Mesendoderm (in vitro differentiated cells): ENCODE measurements at regions not wholly inside any gene's neighbourhood (a gene's known extent, or its start where the extent isn't known, plus 50 kb on each side); places are given as distances from the start of the nearest gene placed in this dataset.
A peak's percentile ranks its signal among the peaks of the same experiment; 100 is the strongest.

Experiments used
- DNase-seq: peaks from one replicate; pipeline ENCODE4 v3.0.0; 2013
- H2AK5ac ChIP-seq: 2 replicates; pipeline ENCODE4 v1.6.1; 2013; ENCODE audit warnings: low read length, inconsistent platforms
- H2BK120ac ChIP-seq: 2 replicates; pipeline ENCODE4 v1.6.1; 2013; ENCODE audit warnings: low read depth, mild to moderate bottlenecking, low read length, moderate library complexity, mixed read lengths
- H2BK15ac ChIP-seq: replicated peaks from 2 replicates; pipeline ENCODE4 v1.6.1; 2013; ENCODE audit warnings: low read depth, mild to moderate bottlenecking, moderate library complexity
- H2BK5ac ChIP-seq: 2 replicates; pipeline ENCODE4 v1.6.1; 2013; ENCODE audit warnings: low read length, inconsistent platforms
- H3K18ac ChIP-seq: 2 replicates; pipeline ENCODE4 v1.6.1; 2013; ENCODE audit warnings: mild to moderate bottlenecking, low read length, mixed read lengths
- H3K23ac ChIP-seq: one replicate; pipeline ENCODE4 v1.6.1; 2013; ENCODE audit warnings: low read length
- H3K27ac ChIP-seq: 2 replicates; pipeline ENCODE4 v1.5.1; 2013; ENCODE audit warnings: low read depth, mild to moderate bottlenecking, inconsistent platforms, low read length, moderate library complexity
- H3K27me3 ChIP-seq: 2 replicates; pipeline ENCODE4 v1.6.1; 2013; ENCODE audit warnings: low read length, control low read depth, mild to moderate bottlenecking, inconsistent platforms; ENCODE audit not compliant: insufficient read depth, poor library complexity
- H3K36me3 ChIP-seq: 2 replicates; pipeline ENCODE4 v1.6.1; 2013; ENCODE audit warnings: low read length, inconsistent platforms; ENCODE audit not compliant: control insufficient read depth, insufficient read depth
- H3K4ac ChIP-seq: one replicate; pipeline ENCODE4 v1.6.1; 2013; ENCODE audit warnings: low read depth, mild to moderate bottlenecking, low read length, moderate library complexity
- H3K4me1 ChIP-seq: 2 replicates; pipeline ENCODE4 v1.6.1; 2013; ENCODE audit warnings: low read depth, low read length, inconsistent platforms; ENCODE audit not compliant: control insufficient read depth
- H3K4me2 ChIP-seq: 2 replicates; pipeline ENCODE4 v1.6.1; 2013; ENCODE audit warnings: low read length
- H3K4me3 ChIP-seq: 2 replicates; pipeline ENCODE4 v1.5.1; 2013; ENCODE audit warnings: mild to moderate bottlenecking, low read length
- H3K56ac ChIP-seq: one replicate; pipeline ENCODE4 v1.6.1; 2013; ENCODE audit warnings: low read length
- H3K79me1 ChIP-seq: 2 replicates; pipeline ENCODE4 v1.6.1; 2013; ENCODE audit warnings: low read length, inconsistent platforms
- H3K79me2 ChIP-seq: 2 replicates; pipeline ENCODE4 v1.6.1; 2013; ENCODE audit warnings: mild to moderate bottlenecking, low read length; ENCODE audit not compliant: control insufficient read depth, insufficient read depth
- H3K9ac ChIP-seq: 2 replicates; pipeline ENCODE4 v1.6.1; 2013; ENCODE audit warnings: low read length, inconsistent platforms
- H4K5ac ChIP-seq: one replicate; pipeline ENCODE4 v1.6.1; 2013; ENCODE audit warnings: low read length
- H4K8ac ChIP-seq: one replicate; pipeline ENCODE4 v1.6.1; 2013; ENCODE audit warnings: low read depth, mild to moderate bottlenecking, control low read depth, low read length, moderate library complexity
- WGBS: extraction: QIAGEN DNeasy Blood & Tissue Kit; methylation state at CpG from one replicate; pipeline ENCODE4 v1.1.7; 2013; ENCODE audit warnings: low lambda C conversion rate, missing lambda C conversion rate; ENCODE audit not compliant: insufficient coverage; ENCODE audit errors: extremely low coverage; 5-methylcytosine and 5-hydroxymethylcytosine counted together

GRCh38 chr16:48999044-48999443 lies 282.6 kb downstream of the CBLN1 start:
- Histone ChIP-seq H2BK120ac (no peak overlapping the region), H3K79me1 (no peaks in the 10 kb centered on the region), H3K4me2 (no peak overlapping the region), H3K4me3 (no peak overlapping the region), H3K27ac (no peak overlapping the region), H3K23ac (no peak overlapping the region), H3K4me1 (peaks cover 2% of the 10 kb centered on the region), H3K9ac (no peak overlapping the region), H3K4ac (no peak overlapping the region), H2BK5ac (no peak overlapping the region), H4K8ac (no peak overlapping the region), H3K36me3 (no peaks in the 10 kb centered on the region), H3K27me3 (no peaks in the 10 kb centered on the region), H3K79me2 (no peaks in the 10 kb centered on the region), H3K56ac (no peak overlapping the region), H2AK5ac (no peak overlapping the region), H4K5ac (no peak overlapping the region), H2BK15ac (no peak overlapping the region), H3K18ac (no peak overlapping the region)
- no CpG with 5 or more reads among the region's 6 CpGs for WGBS
- peak; percentile 40 for DNase-seq

- Histone ChIP-seq H2AK5ac (no peak overlapping the region), H2BK5ac (no peak overlapping the region), H3K23ac (no peak overlapping the region), H3K4me1 (peaks cover 2% of the 10 kb centered on the region), H2BK15ac (no peak overlapping the region), H3K4me2 (no peak overlapping the region), H3K4me3 (no peak overlapping the region), H3K9ac (no peak overlapping the region), H3K27me3 (no peaks in the 10 kb centered on the region), H2BK120ac (no peak overlapping the region), H3K27ac (no peak overlapping the region), H3K36me3 (no peaks in the 10 kb centered on the region), H3K18ac (no peak overlapping the region), H3K79me2 (no peaks in the 10 kb centered on the region), H4K8ac (no peak overlapping the region), H3K79me1 (no peaks in the 10 kb centered on the region), H4K5ac (no peak overlapping the region), H3K4ac (no peak overlapping the region), H3K56ac (no peak overlapping the region)
- WGBS: no CpG with 5 or more reads among the region's 3 CpGs
- no peak for DNase-seq
Measured at GRCh38 chr16:48997946-48998345, 283.7 kb downstream of the CBLN1 start.

GRCh38 chr16:48997081-48997615 lies 284.5 kb downstream of the CBLN1 start:
- no CpG with 5 or more reads among the region's 8 CpGs for WGBS
- Histone ChIP-seq H3K23ac (no peak overlapping the region), H3K4ac (no peak overlapping the region), H3K18ac (no peak overlapping the region), H3K4me2 (no peak overlapping the region), H3K9ac (no peak overlapping the region), H3K56ac (no peak overlapping the region), H3K27me3 (no peaks in the 10 kb centered on the region), H3K4me1 (peaks cover 2% of the 10 kb centered on the region), H4K8ac (no peak overlapping the region), H3K79me2 (no peaks in the 10 kb centered on the region), H2BK15ac (no peak overlapping the region), H2BK5ac (no peak overlapping the region), H3K36me3 (no peaks in the 10 kb centered on the region), H2BK120ac (no peak overlapping the region), H3K79me1 (no peaks in the 10 kb centered on the region), H3K27ac (no peak overlapping the region), H2AK5ac (no peak overlapping the region), H3K4me3 (no peak overlapping the region), H4K5ac (no peak overlapping the region)
- no peak for DNase-seq

- WGBS: no CpG with 5 or more reads among the region's 2 CpGs
Measured at GRCh38 chr16:48978501-48978900, 303.1 kb downstream of the CBLN1 start.

GRCh38 chr16:48972236-48972635 lies 309.4 kb downstream of the CBLN1 start:
- Histone ChIP-seq H3K23ac (no peak overlapping the region), H3K4ac (no peak overlapping the region), H2BK120ac (no peak overlapping the region), H3K36me3 (no peaks in the 10 kb centered on the region), H3K4me2 (no peak overlapping the region), H2BK5ac (no peak overlapping the region), H3K4me1 (no peaks in the 10 kb centered on the region), H3K79me1 (no peaks in the 10 kb centered on the region), H3K4me3 (no peak overlapping the region), H3K79me2 (no peaks in the 10 kb centered on the region), H2BK15ac (no peak overlapping the region), H3K18ac (no peak overlapping the region), H3K9ac (no peak overlapping the region), H3K56ac (no peak overlapping the region), H2AK5ac (no peak overlapping the region), H4K5ac (no peak overlapping the region), H4K8ac (no peak overlapping the region), H3K27ac (no peak overlapping the region), H3K27me3 (no peaks in the 10 kb centered on the region)
- DNase-seq: no peak
- no CpG with 5 or more reads among the region's 4 CpGs for WGBS

More at GRCh38 chr16:48978501-48978900, 303.1 kb downstream of the CBLN1 start:
- Histone ChIP-seq H3K4me2 (no peak overlapping the region), H4K8ac (no peak overlapping the region), H2BK5ac (no peak overlapping the region), H3K23ac (no peak overlapping the region), H3K36me3 (no peaks in the 10 kb centered on the region), H3K9ac (no peak overlapping the region), H3K18ac (no peak overlapping the region), H3K79me2 (no peaks in the 10 kb centered on the region), H3K79me1 (no peaks in the 10 kb centered on the region), H3K27ac (no peak overlapping the region), H2BK15ac (no peak overlapping the region), H3K4me1 (no peaks in the 10 kb centered on the region), H4K5ac (no peak overlapping the region), H3K4me3 (no peak overlapping the region), H2BK120ac (no peak overlapping the region), H2AK5ac (no peak overlapping the region), H3K4ac (no peak overlapping the region), H3K56ac (no peak overlapping the region), H3K27me3 (no peaks in the 10 kb centered on the region)
- DNase-seq: no peak

GRCh38 chr16:48971571-48972077 lies 310.0 kb downstream of the CBLN1 start:
- no peak overlapping the region for H3K27ac ChIP-seq
- H3K4ac ChIP-seq: no peak overlapping the region
- no CpG with 5 or more reads among the region's 4 CpGs for WGBS

More at GRCh38 chr16:48971571-48972077, 310.0 kb downstream of the CBLN1 start:
- H3K4me2 ChIP-seq: no peak overlapping the region
- no peak overlapping the region for H3K23ac ChIP-seq
- H4K5ac ChIP-seq: no peak overlapping the region
- no peak overlapping the region for H2BK15ac ChIP-seq
- no peaks in the 10 kb centered on the region for H3K36me3 ChIP-seq
- H3K56ac ChIP-seq: peak overlapping the region; percentile 22
- no peak overlapping the region for H2AK5ac ChIP-seq
- no peak overlapping the region for H3K4me3 ChIP-seq
- H3K79me2 ChIP-seq: no peaks in the 10 kb centered on the region
- no peak overlapping the region for H2BK120ac ChIP-seq
- no peak overlapping the region for H3K9ac ChIP-seq
- no peak overlapping the region for H4K8ac ChIP-seq
- no peaks in the 10 kb centered on the region for H3K27me3 ChIP-seq
- DNase-seq: peak; percentile 24
- no peak overlapping the region for H2BK5ac ChIP-seq
- no peak overlapping the region for H3K18ac ChIP-seq
- no peaks in the 10 kb centered on the region for H3K4me1 ChIP-seq
- no peaks in the 10 kb centered on the region for H3K79me1 ChIP-seq
